GM20431 (cell line): ENCODE measurements at regions not wholly inside any gene's neighbourhood (a gene's known extent, or its start where the extent isn't known, plus 50 kb on each side); places are given as distances from the start of the nearest gene placed in this dataset.
"Not testable (repeated sequence)": the region's sequence is repeated elsewhere in the genome, so short reads cannot be mapped to it uniquely, and the experiment has no call there.

Experiments used
- in situ Hi-C: fragments of 300-500 bp; cut with MseI, MboI; formaldehyde crosslinking; loops from one replicate; pipeline ENCODE4 v1.15.0; 2020; ENCODE audit warnings: low sequenced_read_pairs; ENCODE audit not compliant: unreplicated experiment

DNA sequence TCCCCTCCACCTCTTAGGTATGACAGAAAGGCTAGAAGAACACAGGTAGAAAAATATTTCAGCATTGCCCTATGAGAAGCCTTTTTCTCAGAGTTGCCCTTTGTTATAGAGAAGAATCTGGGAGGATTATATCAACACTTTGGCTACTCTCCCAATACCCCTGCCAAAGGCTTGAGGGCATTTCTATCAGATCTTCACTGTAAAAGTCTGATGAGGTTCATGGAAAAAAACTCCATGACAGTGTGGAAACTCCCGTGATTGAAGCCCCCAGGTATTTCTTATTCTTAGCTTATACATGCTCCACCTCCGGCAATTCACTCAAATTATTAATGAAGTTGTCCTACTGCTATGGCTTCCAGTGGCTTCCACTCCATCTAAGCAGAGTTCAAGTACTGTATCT is 753.6 kb downstream of the CENPC start:
- in situ Hi-C loops, result no loop called here

DNA sequence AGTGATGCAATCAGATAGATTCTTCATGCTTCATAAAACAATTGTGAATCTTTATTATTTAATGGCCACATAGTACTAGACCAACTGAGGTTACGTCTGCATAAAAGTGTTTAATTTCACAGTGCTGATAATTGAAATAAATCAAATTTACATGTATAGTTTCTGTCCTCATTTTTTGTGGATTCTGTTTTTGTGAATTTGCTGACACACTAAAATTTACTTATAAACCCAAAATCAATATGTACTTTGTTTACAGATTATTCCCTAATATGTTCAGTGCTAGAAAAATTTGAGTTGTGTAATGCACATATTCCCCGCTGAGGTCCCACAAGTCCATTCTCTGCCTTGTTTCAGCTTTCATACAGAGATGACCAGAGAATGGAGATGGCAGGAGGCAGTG is 759.8 kb downstream of the CENPC start:
- in situ Hi-C loops, result no loop called here

DNA sequence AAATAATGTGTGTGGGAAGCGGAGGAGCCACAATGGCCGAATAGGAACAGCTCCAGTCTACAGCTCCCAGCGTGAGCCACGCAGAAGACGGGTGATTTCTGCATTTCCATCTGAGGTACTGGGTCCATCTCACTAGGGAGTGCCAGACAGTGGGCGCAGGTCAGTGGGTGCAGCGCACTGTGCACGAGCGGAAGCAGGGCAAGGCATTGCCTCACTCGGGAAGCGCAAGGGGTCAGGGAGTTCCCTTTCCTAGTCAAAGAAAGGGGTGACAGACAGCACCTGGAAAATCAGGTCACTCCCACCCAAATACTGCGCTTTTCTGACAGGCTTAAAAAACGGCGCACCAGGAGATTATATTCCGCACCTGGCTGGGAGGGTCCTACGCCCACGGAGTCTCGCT is 762.6 kb downstream of the CENPC start:
- in situ Hi-C loops, result not testable (repeated sequence)

DNA sequence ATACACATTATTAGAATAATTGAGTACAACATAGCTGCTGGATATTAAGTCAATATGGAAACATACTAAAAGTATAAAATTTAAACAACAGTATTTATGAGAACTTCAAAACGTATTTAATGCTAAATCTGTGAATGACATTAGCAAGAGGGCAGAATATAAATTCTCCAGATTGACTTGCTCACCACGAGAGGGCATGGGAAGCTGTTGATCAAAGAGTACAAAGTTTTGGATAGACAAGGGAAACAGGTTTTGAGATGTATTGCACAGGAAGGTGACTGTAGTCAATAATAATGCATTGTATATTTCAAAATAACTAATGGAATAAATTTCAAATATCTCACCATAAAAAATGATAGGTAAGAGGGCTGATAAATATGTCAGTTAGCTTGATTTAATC is 768.2 kb downstream of the CENPC start:
- in situ Hi-C loops, result no loop called here

GRCh38 chr4:66769441-66769840 is 775.9 kb downstream of the CENPC start:
- in situ Hi-C loops, result no loop called here

DNA sequence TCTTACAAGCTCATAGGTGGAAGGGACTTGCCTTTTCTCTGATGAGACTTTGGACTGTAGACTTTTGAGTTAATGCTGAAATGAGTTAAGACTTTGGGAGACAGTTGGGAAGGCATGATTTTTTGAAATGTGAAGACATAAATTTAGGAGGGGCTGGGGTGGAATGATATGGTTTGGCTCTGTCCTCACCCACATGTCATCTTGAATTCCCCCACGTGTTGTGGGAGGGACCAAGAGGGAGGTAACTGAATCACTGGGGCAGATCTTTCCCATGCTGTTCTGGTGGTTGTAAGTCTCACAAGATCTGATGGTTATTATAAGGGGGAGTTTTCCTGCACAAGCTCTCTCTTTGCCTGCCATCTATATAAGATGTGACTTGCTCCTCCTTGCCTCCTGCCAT is 777.9 kb downstream of the CENPC start:
- in situ Hi-C loops, result no loop called here

DNA sequence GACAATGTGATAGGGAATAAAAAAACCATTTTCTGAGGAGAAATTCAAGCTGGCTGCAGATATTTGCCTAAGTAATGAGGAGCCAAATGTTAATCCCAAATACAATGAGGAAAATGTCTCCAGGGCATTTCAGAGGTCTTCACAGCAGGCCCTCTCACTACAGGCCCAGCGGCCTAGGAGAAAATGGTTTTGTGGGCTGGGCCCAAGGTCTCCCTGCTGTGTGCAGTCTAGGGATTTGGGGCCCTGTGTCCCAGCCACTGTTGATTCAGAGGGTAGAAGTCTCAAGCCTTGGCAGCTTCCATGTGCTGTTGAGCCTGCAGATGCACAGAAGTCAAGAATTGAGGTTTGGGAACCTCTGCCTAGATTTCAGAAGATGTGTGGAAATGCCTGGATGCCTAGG is 778.7 kb downstream of the CENPC start:
- in situ Hi-C loops, result no loop called here

- in situ Hi-C loops, result no loop called here
These were observed 795.0 kb downstream of the CENPC start for GRCh38 chr4:66750273-66750672.

GRCh38 chr4:66746918-66747317 is 798.4 kb downstream of the CENPC start:
- in situ Hi-C loops, result not testable (repeated sequence)

- in situ Hi-C loops, result no loop called here
These were observed 804.2 kb downstream of the CENPC start for GRCh38 chr4:66741081-66741480.

DNA sequence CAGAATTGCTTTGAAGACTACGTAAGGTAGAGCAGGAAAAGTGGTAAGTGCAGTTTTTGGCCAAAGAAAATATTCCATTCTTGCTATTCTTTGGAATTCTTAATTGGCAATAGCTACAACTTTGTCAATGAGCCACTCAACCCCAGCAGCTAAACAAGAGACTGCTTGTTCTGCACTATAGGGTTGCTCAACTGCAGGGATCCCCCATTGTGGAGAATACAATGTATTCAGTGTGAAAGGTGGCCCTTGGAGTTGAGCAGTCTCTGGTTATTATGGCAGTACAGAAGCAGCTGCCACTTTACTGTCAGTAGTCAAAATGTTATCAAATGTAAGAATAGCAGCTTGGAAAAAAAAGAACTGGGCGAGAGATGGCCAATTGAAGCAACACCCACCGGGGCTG is 808.7 kb downstream of the CENPC start:
- in situ Hi-C loops, result no loop called here

DNA sequence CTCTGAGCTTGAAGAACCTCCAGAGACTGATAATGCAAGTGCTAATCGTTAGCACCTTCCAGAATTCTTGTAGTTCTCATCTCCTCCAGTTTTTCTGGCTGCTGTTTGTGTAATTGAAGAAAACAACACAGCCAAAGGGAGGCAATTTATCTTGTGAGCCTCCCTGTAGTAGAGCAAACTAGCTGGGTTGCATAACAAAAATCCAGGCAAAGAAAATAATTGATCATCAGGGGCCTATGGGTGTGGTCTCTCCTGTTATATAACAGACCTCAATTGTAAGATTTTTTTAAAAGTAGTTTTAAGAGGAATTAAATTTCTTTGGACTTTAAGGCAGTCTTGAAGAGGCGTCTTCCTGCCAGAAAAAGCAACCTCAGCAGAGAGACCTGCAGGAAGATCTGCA is 817.0 kb downstream of the CENPC start:
- in situ Hi-C loops, result no loop called here

DNA sequence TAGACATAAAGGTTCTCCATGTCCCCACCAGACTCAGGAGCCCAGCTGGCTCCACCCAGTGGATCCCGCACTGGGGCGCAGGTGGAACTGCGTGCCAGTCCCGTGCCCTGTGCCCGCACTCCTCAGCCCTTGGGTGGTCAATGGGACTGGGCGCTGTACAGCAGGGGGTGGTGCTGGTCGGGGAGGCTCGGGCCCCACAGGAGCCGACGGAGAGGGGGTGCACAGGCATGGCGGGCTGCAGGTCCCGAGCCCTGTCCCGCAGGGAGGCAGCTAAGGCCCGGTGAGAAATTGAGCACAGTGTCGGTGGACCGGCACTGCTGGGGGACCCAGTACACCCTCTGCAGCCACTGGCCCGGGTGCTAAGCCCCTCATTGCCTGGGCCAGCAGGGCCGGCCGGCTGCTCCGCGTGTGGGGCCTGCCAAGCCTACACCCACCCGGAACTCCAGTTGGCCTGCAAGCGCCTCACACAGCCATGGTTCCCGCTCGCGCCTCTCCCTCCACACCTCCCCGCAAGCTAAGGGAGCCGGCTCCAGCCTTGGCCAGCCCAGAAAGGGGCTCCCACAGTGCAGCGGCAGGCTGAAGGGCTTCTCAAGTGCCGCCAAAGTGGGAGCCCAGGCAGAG is 832.9 kb downstream of the CENPC start:
- in situ Hi-C loops, result not testable (repeated sequence)

- in situ Hi-C loops, result no loop called here
These were observed 841.1 kb downstream of the CENPC start for GRCh38 chr4:66704243-66704642.

- in situ Hi-C loops, result no loop called here
These were observed 850.6 kb downstream of the CENPC start for GRCh38 chr4:66694739-66695138.

- in situ Hi-C loops, result no loop called here
These were observed 851.6 kb downstream of the CENPC start for GRCh38 chr4:66693694-66694093.

- in situ Hi-C loops, result no loop called here
These were observed 854.2 kb downstream of the CENPC start for GRCh38 chr4:66691101-66691500.

GRCh38 chr4:66688674-66689073 is 856.6 kb downstream of the CENPC start:
- in situ Hi-C loops, result no loop called here

GRCh38 chr4:66687459-66687858 is 857.8 kb downstream of the CENPC start:
- in situ Hi-C loops, result no loop called here

DNA sequence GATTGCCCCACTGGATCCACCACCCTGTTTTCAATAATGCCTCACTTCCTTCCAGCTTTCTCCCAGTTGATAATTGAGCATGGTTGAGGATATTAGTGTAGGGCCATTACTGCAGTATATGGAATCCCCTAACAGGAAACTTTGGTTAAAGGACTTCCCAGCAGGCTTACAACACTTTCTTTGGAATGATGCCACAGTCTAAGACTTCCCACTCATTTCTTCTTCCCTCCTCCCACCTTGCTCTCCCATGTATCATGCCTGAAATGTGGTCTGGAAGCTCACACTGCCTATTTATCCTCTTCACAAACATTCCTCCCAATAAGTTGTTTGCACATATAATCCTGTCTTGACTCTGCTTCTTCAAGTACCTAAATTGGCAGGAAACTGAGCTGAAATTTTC is 863.3 kb downstream of the CENPC start:
- in situ Hi-C loops, result no loop called here

GRCh38 chr4:66667249-66667648 is 878.1 kb downstream of the CENPC start:
- in situ Hi-C loops, result no loop called here

DNA sequence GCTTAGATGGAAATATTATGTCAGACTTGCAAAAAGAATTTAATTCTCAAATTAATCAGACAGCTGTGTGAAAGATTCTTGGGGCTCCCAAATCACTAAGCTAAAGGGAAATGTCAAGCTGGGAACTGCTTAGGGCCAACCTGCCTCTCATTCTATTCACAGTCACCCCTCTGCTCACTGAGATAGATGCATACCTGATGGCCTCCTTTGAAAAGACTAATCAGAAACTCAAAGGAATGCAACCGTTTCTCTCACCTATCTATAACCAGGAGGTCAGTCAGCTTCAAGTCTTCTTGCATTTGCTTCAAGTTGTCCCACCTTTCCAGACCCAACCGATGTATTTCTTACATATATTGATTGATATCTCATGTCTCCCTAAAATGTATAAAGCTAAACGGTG is 882.7 kb downstream of the CENPC start:
- in situ Hi-C loops, result no loop called here

DNA sequence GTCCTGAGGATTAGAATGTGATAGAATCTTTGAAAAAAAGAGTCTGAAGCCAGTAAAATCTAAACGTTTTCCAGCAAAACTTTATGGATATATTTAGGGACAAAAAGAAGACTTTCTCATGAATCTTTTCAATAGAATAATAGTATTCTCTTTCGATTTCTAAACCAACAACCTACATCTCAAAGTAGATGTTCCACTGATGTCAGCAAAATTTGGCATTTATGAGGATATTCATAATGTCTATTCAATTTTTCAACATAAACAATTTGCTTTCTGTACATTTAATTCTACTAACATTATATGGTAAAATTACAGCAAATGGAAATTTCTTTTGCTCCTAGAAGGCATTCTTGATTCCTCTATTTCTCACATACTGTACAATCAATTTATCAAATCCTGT is 886.5 kb downstream of the CENPC start:
- in situ Hi-C loops, result no loop called here
